ENCODE measurements at regions not wholly inside any gene's neighbourhood (a gene's known extent, or its start where the extent isn't known, plus 50 kb on each side); places are given as distances from the start of the nearest gene placed in this dataset.

GRCh38 chr5:117793963-117794362, 1194.4 kb downstream of the DTWD2 start:
- no peak overlapping the region for H3K9ac ChIP-seq (replicated peaks; ENCODE audit: extremely low read depth, insufficient read depth, low read length)
- TF ChIP-seq JUN (IDR thresholded peaks at IDR 0.05; ENCODE audit: borderline replicate concordance, insufficient read depth, insufficient read length, low read depth) (no peak), MAX (IDR thresholded peaks at IDR 0.05; ENCODE audit: insufficient read depth, insufficient read length) (no peak), EZH2 (IDR thresholded peaks at IDR 0.05; ENCODE audit: borderline replicate concordance, low read depth, low read length, severe bottlenecking) (no peak), POLR2AphosphoS5 (IDR thresholded peaks at IDR 0.05; ENCODE audit: insufficient read depth, low read depth, low read length) (no peak), GATA2 (IDR thresholded peaks at IDR 0.05; ENCODE audit: insufficient read depth, insufficient read length, low read depth, low read length) (no peak), POLR2A (IDR thresholded peaks at IDR 0.05; ENCODE audit: low read depth, low read length) (no peak), FOS (IDR thresholded peaks at IDR 0.05; ENCODE audit: borderline replicate concordance, insufficient read depth, low read length) (no peak), CTCF (IDR thresholded peaks at IDR 0.05; ENCODE audit: extremely low read depth in 1 of 2, insufficient read depth in 1 of 2, low read depth in 1 of 2, low read length in 2 of 2) (no peak), MYC (IDR thresholded peaks at IDR 0.05; ENCODE audit: low read depth, low read length) (no peak)
- no peaks in the 10 kb centered on the region for H3K9me1 ChIP-seq (replicated peaks; ENCODE audit: control insufficient read depth, extremely low read depth, insufficient read depth, low read length)
- H3K4me2 ChIP-seq (ENCODE audit: insufficient read depth, low read length): no peak overlapping the region
- no peak overlapping the region for H3K27ac ChIP-seq (ENCODE audit: insufficient read depth, low read depth, low read length)
- FAIRE-seq: no peak
- H3K27me3 ChIP-seq (ENCODE audit: control insufficient read depth in 2 of 2, insufficient read depth in 2 of 2, low read length in 2 of 2): no peaks in the 10 kb centered on the region
- DNase-seq (ENCODE audit: low read depth, low spot score): no peak
- dilution Hi-C loops (cut with MboI; ENCODE audit: extremely low pct_ligation_motif_present, low sequenced_read_pairs): no loop called here
- no peaks in the 10 kb centered on the region for H3K4me1 ChIP-seq (ENCODE audit: control insufficient read depth, extremely low read depth, insufficient read depth, low read length)
- no peaks in the 10 kb centered on the region for H3K79me2 ChIP-seq (ENCODE audit: control insufficient read depth, insufficient read depth, low read length)
- H3K9me3 ChIP-seq (replicated peaks; ENCODE audit: control insufficient read depth, insufficient read depth, low read length): no peaks in the 10 kb centered on the region
- no TSS peak for BruUV-seq (replicated peaks)
- intact Hi-C loops (cut with micrococcal nuclease): no loop called here
- ChIA-PET POLR2A (no interaction called here), CTCF (no interaction called here)
- H4K20me1 ChIP-seq (replicated peaks; ENCODE audit: control insufficient read depth, extremely low read depth, insufficient read depth, low read length): no peaks in the 10 kb centered on the region
- H2AFZ ChIP-seq (ENCODE audit: low read depth, low read length): no peak overlapping the region
- no peaks in the 10 kb centered on the region for H3K36me3 ChIP-seq (ENCODE audit: control insufficient read depth in 2 of 2, extremely low read depth in 1 of 2, insufficient read depth in 2 of 2, low read length in 2 of 2)
- H3K4me3 ChIP-seq (replicated peaks in 1 of 3; ENCODE audit: insufficient read depth in 1 of 3, low read depth in 1 of 3, low read length in 3 of 3): no peak overlapping the region
